Heart right ventricle (tissue), 16 donors: ENCODE measurements at regions not wholly inside any gene's neighbourhood (a gene's known extent, or its start where the extent isn't known, plus 50 kb on each side); places are given as distances from the start of the nearest gene placed in this dataset.
"Not testable (repeated sequence)": the region's sequence is repeated elsewhere in the genome, so short reads cannot be mapped to it uniquely, and the experiment has no call there.

Source experiments
- ATAC-seq, 8 donors: fragments of 200-7000 bp; cut with Tn5 transposase; one replicate each; pipeline ENCODE4 v1.9.1; 2020; ENCODE audit warnings: mild to moderate bottlenecking in 8 of 8, moderate library complexity in 8 of 8, moderate number of reproducible peaks in 1 of 8
- DNase-seq, 2 donors: peaks; one replicate each; pipeline ENCODE4 v3.0.0-alpha.2; 2020
- H3K27ac ChIP-seq, 10 donors: fragments of 200-600 bp; sonication (generic) in 2 of 10; one replicate each; pipeline versions ENCODE4 v1.5.0 to v1.8.0; 2020 to 2022; ENCODE audit warnings: mild to moderate bottlenecking in 3 of 10
- H3K27me3 ChIP-seq, 7 donors: fragments of 200-600 bp; one replicate each; pipeline ENCODE4 v1.8.0; 2021 to 2022; ENCODE audit warnings: mild to moderate bottlenecking in 2 of 7
- H3K36me3 ChIP-seq, 9 donors: fragments of 200-600 bp; sonication (generic) in 1 of 9; one replicate each; pipeline versions ENCODE4 v1.5.0 to v1.8.0; 2020 to 2022; ENCODE audit warnings: mild to moderate bottlenecking in 2 of 9
- H3K4me1 ChIP-seq, 9 donors: fragments of 200-600 bp; sonication (generic) in 1 of 9; one replicate each; pipeline versions ENCODE4 v1.5.0 to v1.8.0; 2020 to 2022; ENCODE audit warnings: mild to moderate bottlenecking in 4 of 9
- H3K4me3 ChIP-seq, 10 donors: fragments of 200-600 bp; sonication (generic) in 2 of 10; one replicate each; pipeline versions ENCODE4 v1.5.0 to v1.8.0; 2020 to 2022; ENCODE audit warnings: mild to moderate bottlenecking in 7 of 10, moderate library complexity in 2 of 10
- H3K9me3 ChIP-seq, 11 donors: fragments of 200-600 bp in 10 of 11; sonication (generic) in 2 of 11; one replicate each; pipeline versions ENCODE4 v1.5.0 to v1.8.0; 2013 to 2022; ENCODE audit warnings: mild to moderate bottlenecking in 2 of 11, control low read depth in 1 of 11, moderate library complexity in 1 of 11
- WGBS, 2 donors: extraction: QIAGEN DNeasy Blood & Tissue Kit; methylation state at CpG; one replicate each; pipeline ENCODE4 v1.1.7; 2013; ENCODE audit warnings: inconsistent platforms in 1 of 2; 5-methylcytosine and 5-hydroxymethylcytosine counted together
- intact Hi-C, 10 donors: fragments of 100-400 bp; cut with DNase I; formaldehyde crosslinking; loops; one replicate each; pipeline versions ENCODE4 v1.11.1 to v1.14.2; 2022
- TF ChIP-seq, protein P1 (sequence below), 9 donors: fragments of 200-600 bp; sonication (generic) in 2 of 9; IDR thresholded peaks; one replicate each; pipeline versions ENCODE4 v1.5.0 to v1.8.0; 2021 to 2022; ENCODE audit warnings: antibody characterized with exemption in 9 of 9, mild to moderate bottlenecking in 5 of 9, moderate library complexity in 1 of 9
- donor health status: Arrhythmogenic right ventricular cardiomyopathy.
- donor health status: ischemic (EF 13 %, LVEDD 7.1; RV severe dilation, severe dysfunction).
- donor health status: healthy with polysubstance abuse.
- donor health status: DM: no; HTN: yes; CAD: no.
- donor health status: DM: no; HTN: no; CAD: no.
- donor health status: ischemic (EF 25% LVEDD 6.9; RV normal size, moderate dysfunction).
- donor health status: ischemic (EF 25% LVEDD 5.7; RV mildly dilated, moderate dysfunction).
- donor health status: healthy.
- donor health status: DM: yes; HTN: yes; CAD: no.
- donor health status: Ischemic cardiomyopathy.
- donor health status: ischemic (EF 35%, LVEDD 5.7; RV mildly dilated, moderate dysfunction).
- donor health status: nonischemic (EF 11% LVEDD 7.7; RV severe dilation, severe dysfunction).
- donor health status: DM: yes; HTN: yes; CAD: no.
- donor health status: PGD.
- donor health status: ischemic (EF 29% LVEDD 5.4; RV normal size, mild dysfunction).
- donor health status: nonischemic (EF 23%, LVEDD 6.1; RV moderate dilation, normal function).

DNA sequence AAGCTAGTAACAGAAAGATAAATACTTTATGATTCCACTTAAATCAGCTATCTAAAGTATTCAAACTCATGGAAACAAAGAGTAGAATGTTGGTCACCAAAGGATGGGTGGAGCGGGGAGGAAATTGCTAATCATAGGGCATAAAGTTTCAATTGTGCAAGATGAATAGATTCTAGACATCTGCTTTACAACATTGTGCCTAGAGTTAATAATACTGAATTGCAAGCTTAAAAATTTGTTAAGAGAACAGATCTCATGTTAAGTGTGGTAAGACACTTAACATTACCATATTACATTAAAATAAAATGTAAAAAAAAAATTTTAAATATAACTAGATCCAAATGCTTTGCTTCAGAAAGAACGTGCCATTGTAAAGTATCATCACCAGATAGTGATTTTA is 411.1 kb upstream of the MBL2 start:
- TF ChIP-seq, protein P1, sequence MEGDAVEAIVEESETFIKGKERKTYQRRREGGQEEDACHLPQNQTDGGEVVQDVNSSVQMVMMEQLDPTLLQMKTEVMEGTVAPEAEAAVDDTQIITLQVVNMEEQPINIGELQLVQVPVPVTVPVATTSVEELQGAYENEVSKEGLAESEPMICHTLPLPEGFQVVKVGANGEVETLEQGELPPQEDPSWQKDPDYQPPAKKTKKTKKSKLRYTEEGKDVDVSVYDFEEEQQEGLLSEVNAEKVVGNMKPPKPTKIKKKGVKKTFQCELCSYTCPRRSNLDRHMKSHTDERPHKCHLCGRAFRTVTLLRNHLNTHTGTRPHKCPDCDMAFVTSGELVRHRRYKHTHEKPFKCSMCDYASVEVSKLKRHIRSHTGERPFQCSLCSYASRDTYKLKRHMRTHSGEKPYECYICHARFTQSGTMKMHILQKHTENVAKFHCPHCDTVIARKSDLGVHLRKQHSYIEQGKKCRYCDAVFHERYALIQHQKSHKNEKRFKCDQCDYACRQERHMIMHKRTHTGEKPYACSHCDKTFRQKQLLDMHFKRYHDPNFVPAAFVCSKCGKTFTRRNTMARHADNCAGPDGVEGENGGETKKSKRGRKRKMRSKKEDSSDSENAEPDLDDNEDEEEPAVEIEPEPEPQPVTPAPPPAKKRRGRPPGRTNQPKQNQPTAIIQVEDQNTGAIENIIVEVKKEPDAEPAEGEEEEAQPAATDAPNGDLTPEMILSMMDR (IDR thresholded peaks at IDR 0.05), result no peak
- Histone ChIP-seq H3K27ac (no peak overlapping the region), H3K9me3 (peaks cover 0 to 32% (median 3%) of the 10 kb centered on the region in 11 donors), H3K36me3 (no peaks in the 10 kb centered on the region), H3K4me1 (no peaks in the 10 kb centered on the region), H3K27me3 (no peaks in the 10 kb centered on the region), H3K4me3 (no peak overlapping the region)
- 88% methylated on average over 2 of the region's 2 CpGs for WGBS, 2 donors
- ATAC-seq, result no peak
- intact Hi-C loops, result no loop called here
- DNase-seq, result no peak

DNA sequence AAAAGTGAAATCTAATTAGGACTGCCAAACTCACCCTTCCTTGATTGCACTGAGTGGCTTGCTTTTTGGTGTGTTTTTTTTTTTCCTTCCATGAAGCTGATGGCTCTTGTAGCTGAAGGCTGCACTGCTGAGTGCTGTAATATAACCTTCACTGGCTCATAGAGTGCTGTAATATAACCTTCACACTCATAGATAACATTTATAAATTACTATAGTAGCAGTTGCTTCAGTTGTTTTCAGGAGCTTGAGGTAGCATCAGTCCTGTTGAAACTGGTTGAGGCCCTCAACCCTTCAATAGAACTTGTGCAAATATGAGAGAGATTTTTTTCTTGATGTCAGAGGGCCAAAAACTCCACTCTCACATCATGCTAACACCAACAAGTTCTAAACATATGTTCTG is 404.9 kb upstream of the MBL2 start:
- DNase-seq, result no peak
- H3K36me3 ChIP-seq, result no peaks in the 10 kb centered on the region
- no peaks in the 10 kb centered on the region for H3K27me3 ChIP-seq
- no peak overlapping the region for H3K27ac ChIP-seq
- no peaks in the 10 kb centered on the region for H3K4me1 ChIP-seq
- H3K9me3 ChIP-seq, result no peaks in the 10 kb centered on the region
- peak in 1 of 8 donors; percentile 37 for ATAC-seq
- intact Hi-C loops, result no loop called here
- TF ChIP-seq, protein P1 (IDR thresholded peaks at IDR 0.05), result no peak
- no peak overlapping the region for H3K4me3 ChIP-seq

DNA sequence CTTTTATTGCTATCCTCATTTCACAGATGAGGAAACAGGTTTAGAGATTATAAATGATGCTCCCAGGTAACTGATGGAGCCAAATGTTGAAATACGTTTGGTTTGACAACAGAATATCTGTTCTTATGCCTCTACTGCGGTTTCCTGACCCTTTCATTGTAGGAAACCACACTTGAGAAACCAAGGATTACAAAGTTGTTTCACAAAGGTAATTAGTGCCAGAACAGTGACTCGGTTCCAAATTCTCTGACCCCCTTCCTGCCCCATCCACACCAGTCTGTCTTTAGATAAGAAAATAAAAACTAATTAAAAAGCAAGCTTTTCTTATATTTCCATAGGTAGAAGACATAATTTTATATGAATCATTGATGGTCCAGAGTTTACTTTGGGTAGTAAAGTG is 393.7 kb upstream of the MBL2 start:
- no peak for DNase-seq
- no peak for ATAC-seq
- TF ChIP-seq, protein P1 (IDR thresholded peaks at IDR 0.05), result no peak
- H3K4me1 ChIP-seq, result no peaks in the 10 kb centered on the region
- H3K9me3 ChIP-seq, result no peaks in the 10 kb centered on the region
- 72 to 88% methylated on average over 3 of the region's 3 CpGs for WGBS, 2 donors
- intact Hi-C loops, result no loop called here
- no peak overlapping the region for H3K27ac ChIP-seq
- H3K36me3 ChIP-seq, result no peaks in the 10 kb centered on the region
- no peaks in the 10 kb centered on the region for H3K27me3 ChIP-seq
- no peak overlapping the region for H3K4me3 ChIP-seq

DNA sequence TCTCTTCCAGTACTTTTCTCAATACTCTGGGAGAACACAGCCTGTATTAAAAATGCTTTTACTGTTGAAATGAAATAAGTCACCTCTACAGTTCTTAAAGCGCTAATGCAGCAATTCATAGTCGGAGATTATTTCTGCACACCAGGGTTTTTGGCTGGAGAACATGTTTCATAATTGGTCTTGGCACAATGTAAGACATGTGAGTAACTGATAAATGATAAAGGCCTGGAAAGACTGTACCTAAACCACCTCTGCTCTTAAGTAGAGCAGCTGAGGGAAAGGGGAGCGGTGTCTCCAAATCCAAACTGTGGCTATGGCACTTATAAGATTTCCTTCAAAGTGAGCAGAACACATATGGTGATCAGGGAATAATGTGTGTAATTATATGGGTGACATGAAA is 390.3 kb upstream of the MBL2 start:
- DNase-seq (no peak), ATAC-seq (peak in 3 of 8 donors; percentile 55 to 70 (median 61))
- Histone ChIP-seq H3K27ac (no peak overlapping the region), H3K4me1 (no peaks in the 10 kb centered on the region), H3K9me3 (peaks cover 0 to 3% (median 0%) of the 10 kb centered on the region in 11 donors), H3K36me3 (no peaks in the 10 kb centered on the region), H3K4me3 (no peak overlapping the region), H3K27me3 (no peaks in the 10 kb centered on the region)
- TF ChIP-seq, protein P1 (IDR thresholded peaks at IDR 0.05), result no peak
- WGBS, 2 donors, result 45 to 57% methylated on average over 3 of the region's 3 CpGs
- intact Hi-C loops, result no loop called here

DNA sequence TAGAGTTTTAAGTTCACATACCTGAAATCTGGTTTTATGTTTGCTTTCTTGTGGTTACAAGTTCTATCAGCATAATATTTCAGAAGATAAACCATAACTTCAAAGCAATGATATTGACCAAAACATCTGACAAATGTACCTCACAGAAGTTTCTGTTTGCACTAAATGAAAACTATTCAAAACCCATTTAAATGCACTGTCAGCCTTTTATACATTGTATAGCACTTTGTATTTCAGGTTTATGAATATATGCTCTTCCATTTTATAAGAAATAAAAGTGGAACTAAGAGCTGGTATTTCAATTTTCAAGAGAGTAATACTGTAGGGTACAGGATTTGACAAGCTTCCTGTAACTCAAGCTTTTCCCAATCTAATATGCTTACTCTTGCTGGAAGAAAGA is 388.6 kb upstream of the MBL2 start:
- DNase-seq, result no peak
- Histone ChIP-seq H3K4me1 (no peaks in the 10 kb centered on the region), H3K27ac (no peak overlapping the region), H3K27me3 (no peaks in the 10 kb centered on the region), H3K9me3 (peaks cover 0 to 3% (median 0%) of the 10 kb centered on the region in 11 donors), H3K36me3 (no peaks in the 10 kb centered on the region), H3K4me3 (no peak overlapping the region)
- intact Hi-C loops, result no loop called here
- no peak for ATAC-seq
- TF ChIP-seq, protein P1 (IDR thresholded peaks at IDR 0.05), result no peak

DNA sequence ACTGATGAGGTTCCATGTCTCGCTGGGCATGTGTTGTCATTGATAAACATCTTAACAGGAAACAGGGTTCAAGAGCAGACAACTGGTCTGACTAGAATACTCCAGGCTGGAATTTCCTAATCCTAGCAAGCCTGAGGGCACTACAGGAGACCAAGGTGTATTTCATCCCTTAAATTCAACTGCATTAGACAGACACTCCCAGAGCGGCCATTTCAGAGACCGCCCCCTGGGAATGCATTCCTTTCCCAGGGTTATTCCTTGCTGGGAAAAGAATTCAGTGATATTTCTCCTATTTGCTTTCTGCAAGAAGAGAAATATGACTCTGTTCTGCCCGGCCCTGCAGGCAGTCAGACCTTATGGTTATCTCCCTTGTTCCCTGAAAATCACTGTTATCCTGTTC is 383.1 kb upstream of the MBL2 start:
- H3K4me3 ChIP-seq, ATAC-seq, H3K27ac ChIP-seq, H3K36me3 ChIP-seq, DNase-seq, H3K27me3 ChIP-seq, H3K4me1 ChIP-seq, intact Hi-C loops: not testable (repeated sequence)
- 80% methylated on average over 4 of the region's 4 CpGs for WGBS, 2 donors
- H3K9me3 ChIP-seq, result peaks cover 0 to 16% (median 0%) of the 10 kb centered on the region in 11 donors
